Activated CD4-positive, alpha-beta T cell treated with anti-CD3 and anti-CD28 coated beads, Interleukin-2, amount 50 U/mL, for 4 hours (primary cell): ENCODE measurements at regions not wholly inside any gene's neighbourhood (a gene's known extent, or its start where the extent isn't known, plus 50 kb on each side); places are given as distances from the start of the nearest gene placed in this dataset.

Source experiments
- DNase-seq, 2 experiments: peaks; one replicate each; pipeline ENCODE4 v3.0.0-alpha.2; 2020

- DNase-seq = no peak
Measured at GRCh38 chr7:68518060-68518459, 1080.2 kb upstream of the AUTS2 start.

- DNase-seq = no peak
Measured at GRCh38 chr7:68524126-68524525, 1074.1 kb upstream of the AUTS2 start.

GRCh38 chr7:68529221-68529620, 1069.1 kb upstream of the AUTS2 start:
- no peak for DNase-seq

GRCh38 chr7:68535266-68535665, 1063.0 kb upstream of the AUTS2 start:
- DNase-seq = no peak

GRCh38 chr7:68537051-68537773, 1061.1 kb upstream of the AUTS2 start:
- no peak for DNase-seq

GRCh38 chr7:68537774-68538071, 1060.6 kb upstream of the AUTS2 start:
- DNase-seq = no peak

- DNase-seq = no peak
Measured at GRCh38 chr7:68542831-68543230, 1055.4 kb upstream of the AUTS2 start.

GRCh38 chr7:68544851-68545250, 1053.4 kb upstream of the AUTS2 start:
- no peak for DNase-seq

- DNase-seq = no peak
Measured at GRCh38 chr7:68547181-68547580, 1051.1 kb upstream of the AUTS2 start.

- no peak for DNase-seq
Measured at GRCh38 chr7:68547799-68548198, 1050.5 kb upstream of the AUTS2 start.

GRCh38 chr7:68550027-68550426, 1048.2 kb upstream of the AUTS2 start:
- DNase-seq = no peak

- no peak for DNase-seq
Measured at GRCh38 chr7:68550635-68551034, 1047.6 kb upstream of the AUTS2 start.

GRCh38 chr7:68556537-68556936, 1041.7 kb upstream of the AUTS2 start:
- no peak for DNase-seq

GRCh38 chr7:68559518-68559917, 1038.8 kb upstream of the AUTS2 start:
- DNase-seq = no peak

GRCh38 chr7:68562323-68562899, 1035.9 kb upstream of the AUTS2 start:
- no peak for DNase-seq

GRCh38 chr7:68564306-68565135, 1033.8 kb upstream of the AUTS2 start:
- DNase-seq = no peak

GRCh38 chr7:68571286-68571685, 1027.0 kb upstream of the AUTS2 start:
- no peak for DNase-seq

GRCh38 chr7:68573271-68574005, 1024.8 kb upstream of the AUTS2 start:
- DNase-seq = no peak

- no peak for DNase-seq
Measured at GRCh38 chr7:68576366-68576765, 1021.9 kb upstream of the AUTS2 start.

- no peak for DNase-seq
Measured at GRCh38 chr7:68581417-68581816, 1016.9 kb upstream of the AUTS2 start.

GRCh38 chr7:68587599-68587998, 1010.7 kb upstream of the AUTS2 start:
- DNase-seq = no peak

- no peak for DNase-seq
Measured at GRCh38 chr7:68601826-68602225, 996.4 kb upstream of the AUTS2 start.

GRCh38 chr7:68604541-68604940, 993.7 kb upstream of the AUTS2 start:
- no peak for DNase-seq

- no peak for DNase-seq
Measured at GRCh38 chr7:68610701-68611100, 987.6 kb upstream of the AUTS2 start.
